ENCODE measurements at regions not wholly inside any gene's neighbourhood (a gene's known extent, or its start where the extent isn't known, plus 50 kb on each side); places are given as distances from the start of the nearest gene placed in this dataset.

- DNase-seq, result no peak
Observed at GRCh38 chr6:122081921-122082320, 317.5 kb upstream of the HSF2 start.

GRCh38 chr6:122082370-122082769 is 317.1 kb upstream of the HSF2 start:
- no peak for DNase-seq

GRCh38 chr6:122092366-122092765 is 307.1 kb upstream of the HSF2 start:
- DNase-seq, result no peak

DNA sequence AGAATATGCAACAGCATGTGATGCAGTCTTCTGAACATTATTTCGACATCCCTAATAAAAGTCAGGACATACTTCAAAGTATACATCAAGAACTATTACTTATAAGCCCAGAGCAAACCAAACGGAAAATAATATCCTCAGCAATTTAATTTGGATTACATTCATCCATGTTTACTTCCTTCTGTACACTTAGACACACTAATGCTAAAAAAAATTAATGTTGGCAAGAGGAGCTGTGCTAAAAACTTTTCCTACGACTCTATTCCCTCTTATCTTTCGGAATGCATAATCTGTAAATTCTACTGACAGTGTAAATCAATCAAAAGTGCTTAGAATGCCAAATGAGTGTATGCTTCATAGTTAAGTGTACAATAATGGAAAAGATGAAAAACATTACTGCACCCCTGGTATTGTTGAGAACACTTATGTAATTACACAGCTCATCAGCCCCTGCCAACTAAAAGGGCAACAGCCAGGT is 301.2 kb upstream of the HSF2 start:
- DNase-seq, result no peak

DNA sequence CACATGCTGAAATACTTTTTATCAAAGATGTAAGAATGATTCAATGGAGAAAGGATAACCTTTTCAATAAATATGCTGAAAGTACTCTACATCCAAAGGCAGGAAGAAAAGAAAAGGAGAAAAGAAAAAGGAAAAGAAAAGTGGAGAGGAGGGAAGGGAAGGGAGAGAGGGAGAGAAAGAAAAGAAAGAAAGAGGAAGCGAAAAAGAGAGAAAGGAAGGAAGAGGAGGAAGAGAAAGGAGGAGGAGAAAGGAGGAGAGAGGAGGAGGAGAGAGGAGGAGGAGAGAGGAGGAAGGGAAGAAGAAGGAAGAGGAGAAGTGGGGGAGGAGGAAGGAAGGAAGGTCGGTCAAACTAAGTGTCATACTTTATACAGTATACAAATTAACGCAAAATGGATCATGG is 297.4 kb upstream of the HSF2 start:
- DNase-seq, result no peak

- no peak for DNase-seq
Observed at GRCh38 chr6:122107256-122107852, 292.1 kb upstream of the HSF2 start.

DNA sequence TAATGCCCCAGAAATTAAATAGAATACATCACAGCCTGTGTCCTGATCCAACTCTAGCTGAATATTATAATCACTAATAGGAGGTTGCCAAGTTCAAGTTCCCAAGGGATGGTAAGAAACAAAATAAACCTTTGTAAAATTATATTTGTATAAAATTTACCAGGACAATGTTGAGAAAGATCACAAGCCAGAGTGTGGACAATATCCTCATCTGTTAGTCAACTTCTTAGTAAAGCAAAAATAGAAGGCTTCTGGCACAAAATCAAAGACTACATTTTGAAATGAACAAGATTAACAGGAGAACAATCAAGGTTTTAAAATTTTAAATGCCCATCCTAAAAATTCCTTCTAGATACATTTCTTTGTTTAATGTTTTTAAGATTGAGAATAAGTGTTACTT is 290.4 kb upstream of the HSF2 start:
- no peak for DNase-seq

- no peak for DNase-seq
Observed at GRCh38 chr6:122114717-122115116, 284.7 kb upstream of the HSF2 start.

GRCh38 chr6:122116119-122116834 is 283.2 kb upstream of the HSF2 start:
- no peak for DNase-seq

DNA sequence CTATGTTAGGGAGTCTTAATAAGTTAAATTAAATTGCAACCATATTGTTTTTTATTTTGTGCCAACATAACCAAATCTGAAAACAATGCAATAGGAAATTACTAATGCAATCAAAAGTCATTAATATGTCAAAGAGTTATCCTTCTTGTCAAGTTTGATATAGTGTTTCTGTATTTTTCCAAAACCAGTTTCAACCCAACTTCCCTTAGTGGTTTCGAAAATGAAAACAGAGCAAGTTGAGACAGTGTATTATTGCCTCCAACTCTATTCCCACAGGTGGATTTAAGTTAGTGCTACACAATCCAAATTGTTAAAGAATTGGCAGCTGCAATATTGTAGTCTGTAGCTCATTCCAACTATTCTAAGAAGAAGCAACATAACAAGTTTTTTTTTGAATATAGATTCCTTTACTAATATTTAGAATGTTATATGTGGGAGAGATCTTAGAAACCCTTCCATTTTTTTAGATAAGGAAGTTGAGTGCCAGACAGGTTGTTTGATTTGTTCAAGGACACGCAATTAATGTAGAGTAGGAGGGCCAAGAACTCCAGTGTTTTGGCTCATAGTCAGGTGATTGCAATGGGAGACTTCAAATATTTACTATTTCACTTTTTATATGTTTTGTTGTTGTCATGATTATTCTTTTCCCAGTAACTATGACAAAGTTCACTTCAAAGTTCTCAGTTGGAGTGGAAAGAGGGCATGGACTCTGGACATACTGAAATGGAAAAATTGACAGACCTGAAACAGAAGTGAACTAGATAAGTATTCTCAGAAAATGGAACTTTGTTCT is 282.4 kb upstream of the HSF2 start:
- no peak for DNase-seq

DNA sequence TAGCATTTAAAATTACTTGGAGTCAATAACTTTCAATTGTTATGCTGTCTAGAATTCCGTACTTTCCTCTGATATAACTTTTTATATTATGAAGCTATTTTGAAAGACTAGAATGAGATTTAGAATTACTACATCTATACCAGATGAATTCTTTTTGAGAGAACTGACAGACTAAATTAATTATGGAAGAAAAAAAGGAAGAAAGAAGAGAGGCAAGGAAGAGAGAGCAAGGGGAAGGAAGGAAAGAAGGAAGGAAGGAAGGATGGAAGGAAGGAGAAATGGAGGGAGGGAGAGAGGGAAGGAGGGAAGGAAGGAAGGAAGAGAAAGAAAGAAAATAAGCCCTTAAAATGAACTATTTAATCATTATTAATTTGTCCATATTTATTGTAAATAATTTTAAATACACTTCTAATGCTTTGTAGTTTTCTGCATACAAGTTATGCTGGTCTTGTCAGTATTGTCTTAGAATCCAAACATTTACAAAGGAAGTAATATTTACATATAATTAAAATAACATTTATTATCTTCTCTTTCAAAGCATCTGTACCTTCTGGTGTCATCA is 280.4 kb upstream of the HSF2 start:
- DNase-seq, result no peak

GRCh38 chr6:122122202-122122601 is 277.2 kb upstream of the HSF2 start:
- no peak for DNase-seq

- no peak for DNase-seq
Observed at GRCh38 chr6:122122686-122123085, 276.8 kb upstream of the HSF2 start.

DNA sequence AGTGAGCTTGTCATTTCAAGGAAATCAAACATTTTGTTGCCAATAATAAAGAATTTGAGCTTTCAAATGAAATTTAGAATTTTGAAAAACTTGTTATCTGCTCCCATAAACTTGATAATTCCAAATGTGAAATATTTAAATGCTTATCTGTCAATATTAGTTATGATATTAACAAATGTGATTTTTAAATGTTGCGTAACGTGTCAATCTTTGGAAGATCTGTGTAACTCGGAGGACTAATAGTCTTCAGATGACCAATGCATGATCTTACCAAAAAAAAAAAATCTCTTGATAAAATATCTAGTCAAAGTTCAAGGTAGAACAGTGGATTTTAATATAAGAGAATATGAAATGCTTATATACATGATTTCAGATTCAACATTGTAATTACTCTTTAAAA is 274.5 kb upstream of the HSF2 start:
- no peak for DNase-seq

- DNase-seq, result no peak
Observed at GRCh38 chr6:122126894-122127293, 272.6 kb upstream of the HSF2 start.

GRCh38 chr6:122128445-122128844 is 271.0 kb upstream of the HSF2 start:
- DNase-seq, result no peak

DNA sequence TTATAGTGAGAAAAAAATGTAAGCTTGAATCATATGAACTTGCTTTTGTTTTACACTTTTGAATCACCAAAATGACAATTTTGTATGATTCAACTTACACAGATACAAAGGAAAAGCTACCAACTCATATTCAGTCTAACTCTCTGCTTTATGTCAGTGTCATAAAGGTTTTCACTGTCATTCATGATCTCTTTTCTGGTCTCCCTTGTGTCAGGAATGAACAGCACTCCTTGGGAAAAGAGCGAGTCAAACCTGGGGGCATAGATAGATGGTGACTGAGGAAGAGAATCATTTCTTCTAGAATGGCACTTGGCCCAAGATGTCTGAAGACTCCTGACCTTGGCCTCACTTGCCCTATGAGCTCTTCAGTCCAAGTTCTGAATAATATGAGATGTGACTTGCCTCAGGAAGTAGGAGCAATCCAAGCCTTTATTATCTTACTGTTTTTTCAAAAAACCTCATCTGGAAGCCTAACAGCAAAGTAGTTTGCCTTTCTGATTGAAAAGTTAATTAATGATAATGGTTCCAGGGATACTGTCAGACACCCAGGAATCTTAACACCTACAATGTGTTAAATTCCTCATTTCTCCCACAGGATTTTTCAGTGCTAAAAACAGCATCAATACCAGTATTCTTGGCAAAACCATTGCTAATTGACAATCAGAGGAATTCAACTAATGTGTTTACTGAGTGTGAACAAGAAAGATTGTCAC is 270.0 kb upstream of the HSF2 start:
- no peak for DNase-seq

DNA sequence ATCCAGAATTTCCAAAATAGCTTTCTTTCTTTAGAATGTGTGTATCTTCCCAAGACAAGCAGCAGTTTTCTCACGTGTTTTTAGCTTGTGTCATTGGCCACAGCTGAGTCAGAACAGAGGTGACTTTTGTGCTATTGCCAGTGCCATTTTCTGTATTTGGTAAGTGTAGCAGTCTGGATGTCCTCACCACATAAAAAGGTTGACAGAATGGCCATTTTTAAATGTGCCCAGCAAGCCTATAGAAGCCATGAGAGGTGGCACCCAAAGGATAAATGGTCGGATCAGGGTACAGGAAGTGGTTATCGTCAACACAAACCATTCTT is 269.5 kb upstream of the HSF2 start:
- DNase-seq, result no peak

DNA sequence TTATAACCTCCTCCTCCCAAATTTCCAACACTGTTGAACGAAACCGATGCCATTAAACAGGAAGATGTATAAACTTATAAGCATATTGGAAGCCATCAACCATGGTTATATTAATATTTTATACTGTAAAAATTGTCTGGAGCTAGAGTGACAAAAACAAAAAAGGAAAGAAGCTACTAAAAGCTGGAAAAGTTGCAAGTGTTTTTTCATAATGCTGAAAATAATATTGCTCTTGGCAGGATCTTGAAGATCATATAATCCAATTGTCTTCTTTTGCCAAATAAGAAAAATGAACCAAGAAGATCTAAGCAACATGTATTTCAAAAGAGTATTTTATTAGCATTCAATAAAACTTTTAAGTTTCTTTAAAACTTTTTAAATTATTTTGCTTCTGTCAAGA is 268.9 kb upstream of the HSF2 start:
- DNase-seq, result no peak

GRCh38 chr6:122136386-122136785 is 263.1 kb upstream of the HSF2 start:
- no peak for DNase-seq

GRCh38 chr6:122140031-122140430 is 259.4 kb upstream of the HSF2 start:
- DNase-seq, result no peak

GRCh38 chr6:122141246-122141645 is 258.2 kb upstream of the HSF2 start:
- DNase-seq, result no peak

Measured in MV-4-11 (cell line).